Upper lobe of left lung (tissue), 6 donors: ENCODE measurements at regions not wholly inside any gene's neighbourhood (a gene's known extent, or its start where the extent isn't known, plus 50 kb on each side); places are given as distances from the start of the nearest gene placed in this dataset.

ENCODE experiments used
- ATAC-seq, 2 donors: fragments of 200-7000 bp; cut with Tn5 transposase; one replicate each; pipeline ENCODE4 v1.9.1; 2022; ENCODE audit warnings: mild to moderate bottlenecking in 2 of 2, moderate library complexity in 2 of 2; ENCODE audit not compliant: low FRiP score in 2 of 2
- DNase-seq, 2 donors: peaks; one replicate each; pipeline ENCODE4 v3.0.0-alpha.2; 2019 to 2020
- H3K27ac ChIP-seq, 4 donors: fragments of 200-600 bp; sonication (generic); one replicate each; pipeline ENCODE4 v1.5.1; 2016 to 2019
- H3K27me3 ChIP-seq, 4 donors: fragments of 200-600 bp; sonication (generic); one replicate each; pipeline ENCODE4 v1.5.1; 2017 to 2019
- H3K36me3 ChIP-seq, 4 donors: fragments of 200-600 bp; sonication (generic); one replicate each; pipeline ENCODE4 v1.5.1; 2016 to 2019
- H3K4me1 ChIP-seq, 4 donors: fragments of 200-600 bp; sonication (generic); one replicate each; pipeline ENCODE4 v1.5.1; 2018 to 2019
- H3K4me3 ChIP-seq, 4 donors: fragments of 200-600 bp; sonication (generic); one replicate each; pipeline ENCODE4 v1.5.1; 2017 to 2019; ENCODE audit warnings: mild to moderate bottlenecking in 2 of 4, moderate library complexity in 1 of 4
- H3K9me3 ChIP-seq, 4 donors: fragments of 200-600 bp; sonication (generic); one replicate each; pipeline ENCODE4 v1.5.1; 2018 to 2019
- CTCF ChIP-seq, 6 experiments: fragments of 450-650 bp in 4 of 6; fragments of 200-600 bp in 2 of 6; sonication (generic) in 2 of 6; IDR thresholded peaks; one replicate each; pipeline ENCODE4 v1.5.1; 2016 to 2019; ENCODE audit warnings: antibody characterized with exemption in 6 of 6
- EP300 ChIP-seq, 4 donors: sonication (generic); formaldehyde crosslinking; IDR thresholded peaks; one replicate each; pipeline ENCODE4 v1.5.1; 2017; ENCODE audit warnings: antibody characterized with exemption in 4 of 4, control low read depth in 2 of 4
- POLR2A ChIP-seq, 4 donors: fragments of 450-650 bp; IDR thresholded peaks; one replicate each; pipeline ENCODE4 v1.5.1; 2016 to 2017; ENCODE audit warnings: antibody characterized with exemption in 4 of 4, mild to moderate bottlenecking in 2 of 4
- POLR2AphosphoS5 ChIP-seq, 2 donors: sonication (generic); formaldehyde crosslinking; IDR thresholded peaks; one replicate each; pipeline ENCODE4 v1.5.1; 2017; ENCODE audit warnings: antibody characterized with exemption in 2 of 2
- WGBS, 2 donors: methylation state at CpG; one replicate each; pipeline ENCODE4 v1.1.5; 2017 to 2018; 5-methylcytosine and 5-hydroxymethylcytosine counted together
- donor health status: DM: no; HTN: no; CAD: no; lungs with moderate emphysema.
- donor health status: DM: no; HTN: yes; CAD: no; lungs with severe emphysema.

GRCh38 chr15:92772061-92772460 lies 116.5 kb upstream of the FAM174B start:
- Histone ChIP-seq H3K27me3 (no peaks in the 10 kb centered on the region), H3K4me1 (no peaks in the 10 kb centered on the region), H3K4me3 (no peak overlapping the region), H3K36me3 (no peaks in the 10 kb centered on the region), H3K27ac (no peak overlapping the region), H3K9me3 (no peaks in the 10 kb centered on the region)
- 97% methylated on average over 9 of the region's 9 CpGs for WGBS, 2 donors
- TF ChIP-seq POLR2AphosphoS5 (IDR thresholded peaks at IDR 0.05) (no peak), POLR2A (IDR thresholded peaks at IDR 0.05) (no peak), EP300 (IDR thresholded peaks at IDR 0.05) (no peak), CTCF (IDR thresholded peaks at IDR 0.05) (no peak)
- ATAC-seq (no peak), DNase-seq (no peak)

DNA sequence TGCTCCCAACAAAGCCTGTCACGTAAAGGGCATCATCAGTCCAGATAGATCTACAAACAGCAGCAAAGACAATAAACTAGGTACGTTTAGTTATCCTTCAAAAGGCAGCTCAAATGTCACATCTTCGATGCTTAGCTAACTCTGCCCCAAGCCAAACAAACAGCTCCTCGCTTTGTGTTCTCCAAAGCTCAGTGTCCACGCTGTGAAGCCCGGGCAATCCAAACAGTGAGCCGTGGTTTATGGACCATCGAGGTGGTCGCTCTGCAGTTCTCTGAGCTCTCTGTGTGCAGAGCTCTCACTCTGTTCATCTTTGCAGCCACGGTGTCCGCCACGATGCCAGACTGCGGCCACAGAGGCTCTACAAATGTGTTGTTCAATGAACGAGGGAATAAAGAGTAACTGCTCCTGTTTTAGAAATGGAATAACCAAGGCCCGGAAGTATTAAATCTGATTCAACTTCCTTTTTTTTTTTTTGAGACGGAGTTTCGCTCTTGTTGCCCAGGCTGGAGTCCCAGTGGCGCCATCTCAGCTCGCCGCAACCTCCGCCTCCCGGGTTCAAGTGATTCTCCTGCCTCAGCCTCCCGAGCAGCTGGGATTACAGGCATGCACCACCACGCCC lies 117.2 kb upstream of the FAM174B start:
- H3K36me3 ChIP-seq: no peaks in the 10 kb centered on the region
- no peaks in the 10 kb centered on the region for H3K27me3 ChIP-seq
- WGBS, 2 donors: 91 to 92% methylated on average over 24 of the region's 24 CpGs
- peak in 1 of 2 donors; percentile 46 for DNase-seq
- H3K27ac ChIP-seq: no peak overlapping the region
- TF ChIP-seq CTCF (IDR thresholded peaks at IDR 0.05) (no peak), POLR2A (IDR thresholded peaks at IDR 0.05) (no peak), EP300 (IDR thresholded peaks at IDR 0.05) (no peak), POLR2AphosphoS5 (IDR thresholded peaks at IDR 0.05) (no peak)
- no peak overlapping the region for H3K4me3 ChIP-seq
- no peaks in the 10 kb centered on the region for H3K9me3 ChIP-seq
- no peaks in the 10 kb centered on the region for H3K4me1 ChIP-seq
- no peak for ATAC-seq

DNA sequence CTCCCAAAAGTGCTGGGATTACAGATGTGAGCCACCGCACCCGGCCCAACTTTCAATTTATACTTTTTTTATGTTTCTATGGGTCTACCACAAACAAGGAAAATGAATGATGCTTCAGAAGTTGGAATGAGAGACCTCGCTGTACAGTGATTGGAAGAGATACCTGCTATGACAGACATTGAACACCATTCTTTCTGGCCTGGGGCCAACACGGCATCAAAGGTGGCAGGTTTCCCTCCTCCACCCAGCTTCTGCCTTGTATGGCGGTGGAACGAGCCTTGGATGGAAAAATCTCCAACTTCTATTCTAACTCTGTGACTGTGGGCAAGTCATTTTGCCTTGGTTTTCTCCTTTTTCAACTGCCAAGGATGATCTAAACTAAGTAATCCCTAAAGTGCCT lies 117.8 kb upstream of the FAM174B start:
- no peaks in the 10 kb centered on the region for H3K36me3 ChIP-seq
- H3K27ac ChIP-seq: no peak overlapping the region
- H3K4me3 ChIP-seq: no peak overlapping the region
- no peak for TF ChIP-seq EP300 (IDR thresholded peaks at IDR 0.05)
- TF ChIP-seq POLR2A (IDR thresholded peaks at IDR 0.05): no peak
- TF ChIP-seq CTCF (IDR thresholded peaks at IDR 0.05): no peak
- TF ChIP-seq POLR2AphosphoS5 (IDR thresholded peaks at IDR 0.05): no peak
- 93 to 96% methylated on average over 6 of the region's 6 CpGs for WGBS, 2 donors
- H3K9me3 ChIP-seq: no peaks in the 10 kb centered on the region
- H3K27me3 ChIP-seq: no peaks in the 10 kb centered on the region
- H3K4me1 ChIP-seq: no peaks in the 10 kb centered on the region
- ATAC-seq (no peak), DNase-seq (no peak)

DNA sequence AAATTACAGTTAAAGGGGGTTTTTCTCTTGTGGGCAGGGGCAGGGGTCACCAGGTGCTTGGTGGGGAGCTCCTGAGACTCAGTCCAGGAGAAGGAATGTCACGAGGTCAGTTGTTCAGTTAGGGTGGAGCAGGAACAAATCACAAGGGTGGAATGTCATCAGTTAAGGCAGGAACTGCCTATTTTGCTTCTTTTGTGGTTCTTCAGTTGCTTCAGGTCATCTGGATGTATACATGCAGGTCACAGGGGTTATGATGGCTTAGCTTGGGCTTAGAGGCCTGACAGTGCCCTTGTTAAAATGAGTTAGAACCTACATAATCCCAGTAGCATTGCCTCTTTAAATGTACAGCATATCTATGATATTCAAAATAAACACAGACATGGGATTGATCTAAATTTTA lies 120.2 kb upstream of the CHD2 start:
- WGBS, 2 donors: 85 to 89% methylated on average over 1 of the region's 1 CpG
- no peak for ATAC-seq

More for the DNA sequence above, 120.2 kb upstream of the CHD2 start:
- TF ChIP-seq CTCF (IDR thresholded peaks at IDR 0.05): no peak
- TF ChIP-seq EP300 (IDR thresholded peaks at IDR 0.05): no peak
- TF ChIP-seq POLR2AphosphoS5 (IDR thresholded peaks at IDR 0.05): no peak
- TF ChIP-seq POLR2A (IDR thresholded peaks at IDR 0.05): no peak
- Histone ChIP-seq H3K4me1 (no peaks in the 10 kb centered on the region), H3K9me3 (peaks cover 0 to 8% (median 3%) of the 10 kb centered on the region in 4 donors), H3K27ac (no peak overlapping the region), H3K4me3 (no peak overlapping the region), H3K36me3 (no peaks in the 10 kb centered on the region), H3K27me3 (no peaks in the 10 kb centered on the region)
- DNase-seq: no peak
